ENCODE measurements at regions not wholly inside any gene's neighbourhood (a gene's known extent, or its start where the extent isn't known, plus 50 kb on each side); places are given as distances from the start of the nearest gene placed in this dataset.

DNA sequence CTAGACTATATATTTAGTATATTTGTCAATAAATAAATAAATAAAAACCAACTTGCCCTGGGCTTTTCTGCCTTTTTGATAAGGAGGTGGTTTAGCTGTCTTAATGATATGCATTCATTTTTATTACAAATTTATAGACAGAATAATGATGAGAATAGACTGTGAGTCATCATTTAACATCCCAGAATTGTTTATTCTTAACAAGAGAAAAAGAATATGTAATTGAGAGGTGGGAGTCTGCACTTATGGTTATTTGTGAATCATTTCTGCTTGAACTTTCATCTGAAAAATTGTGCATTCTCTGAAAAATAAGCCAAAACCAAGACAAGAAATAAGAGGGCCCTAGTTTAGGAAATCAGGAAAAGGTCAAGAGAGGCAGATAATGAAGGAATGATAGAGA is 326.2 kb downstream of the COL11A1 start:
- no peak overlapping the region for H3K4ac ChIP-seq (ENCODE audit: low read depth, low read length)
- H3K36me3 ChIP-seq (ENCODE audit: control insufficient read depth, insufficient read depth, low read length) = no peaks in the 10 kb centered on the region
- no peak overlapping the region for H2BK20ac ChIP-seq (ENCODE audit: low read depth, low read length)
- ChIA-PET CTCF (no interaction called here), POLR2A (ENCODE audit: unreplicated experiment) (no interaction called here)
- H3K27ac ChIP-seq (ENCODE audit: insufficient read depth, low read length) = no peak overlapping the region
- peaks cover 3% of the 10 kb centered on the region; the same call in 1 of the 2 replicates for H3K9me3 ChIP-seq (ENCODE audit: control insufficient read depth, insufficient read depth, low read length)
- dilution Hi-C loops (cut with HindIII; ENCODE audit: low sequenced_read_pairs, unreplicated experiment) = no loop called here
- BruUV-seq (replicated peaks) = no TSS peak
- H3K79me1 ChIP-seq (ENCODE audit: low read depth in 1 of 2, low read length in 2 of 2) = no peaks in the 10 kb centered on the region
- intact Hi-C loops (cut with micrococcal nuclease) = no loop called here
- in situ Hi-C loops (cut with MboI; ENCODE audit: low sequenced_read_pairs) = no loop called here
- ATAC-seq (ENCODE audit: low read depth) (no peak), DNase-seq (no peak)
- H3K4me3 ChIP-seq (ENCODE audit: insufficient read depth, low read depth, low read length) = no peak overlapping the region
- no peaks in the 10 kb centered on the region for H3K9me1 ChIP-seq (ENCODE audit: insufficient read depth, low read length)
- no peak overlapping the region for H4K5ac ChIP-seq (ENCODE audit: low read depth, low read length)
- no peak overlapping the region for H2BK5ac ChIP-seq (ENCODE audit: low read depth, low read length, poor library complexity, severe bottlenecking)
- H3K27me3 ChIP-seq (ENCODE audit: control insufficient read depth, insufficient read depth, low read length) = no peaks in the 10 kb centered on the region
- no peak overlapping the region for H3K14ac ChIP-seq (replicated peaks; ENCODE audit: low read depth, low read length)
- no peak overlapping the region for H2BK15ac ChIP-seq (ENCODE audit: low read depth, low read length)
- H2BK120ac ChIP-seq (ENCODE audit: low read depth, low read length) = no peak overlapping the region
- H3K18ac ChIP-seq (ENCODE audit: low read depth, low read length) = no peak overlapping the region
- H3K4me1 ChIP-seq (ENCODE audit: control insufficient read depth, insufficient read depth, low read length) = no peaks in the 10 kb centered on the region
- H4K91ac ChIP-seq (ENCODE audit: insufficient read depth, low read depth, low read length) = no peak overlapping the region
- H2AK9ac ChIP-seq (replicated peaks; ENCODE audit: low read depth, low read length, poor library complexity) = no peak overlapping the region
- no peak overlapping the region for H4K8ac ChIP-seq (ENCODE audit: low read depth in 2 of 2, low read length in 2 of 2)
- H2AK5ac ChIP-seq (ENCODE audit: low read depth, low read length) = no peak overlapping the region
- no peak overlapping the region for H3K56ac ChIP-seq (ENCODE audit: extremely low read depth, insufficient read depth, low read length)
- H3K23ac ChIP-seq (ENCODE audit: low read depth, low read length) = no peak overlapping the region
- H3K4me2 ChIP-seq (ENCODE audit: low read depth, low read length) = no peak overlapping the region
- H4K20me1 ChIP-seq (ENCODE audit: insufficient read depth, low read length) = no peaks in the 10 kb centered on the region
- no peak overlapping the region for H2AFZ ChIP-seq (replicated peaks; ENCODE audit: low read length, poor library complexity)
- no peak overlapping the region for H3K9ac ChIP-seq (ENCODE audit: low read depth, low read length)
- no peak for TF ChIP-seq CEBPB (IDR thresholded peaks at IDR 0.05; ENCODE audit: low read depth, low read length)
- no peak for TF ChIP-seq RAD21 (IDR thresholded peaks at IDR 0.05; ENCODE audit: low read length)
- no peak for TF ChIP-seq RFX5 (IDR thresholded peaks at IDR 0.05; ENCODE audit: low read depth, low read length)
